GM12878 (cell line): ENCODE measurements at regions not wholly inside any gene's neighbourhood (a gene's known extent, or its start where the extent isn't known, plus 50 kb on each side); places are given as distances from the start of the nearest gene placed in this dataset.

Source experiments
- ELK1 ChIP-seq: IDR thresholded peaks from 2 replicates; pipeline ENCODE4 v1.6.1; 2012; ENCODE audit warnings: low read depth, low read length, improper control_type of control experiment
- MYC ChIP-seq: IDR thresholded peaks from 2 replicates; pipeline ENCODE4 v1.6.1; 2011; ENCODE audit warnings: mild to moderate bottlenecking, low read length, moderate library complexity, inconsistent platforms; ENCODE audit not compliant: insufficient read depth, insufficient replicate concordance, insufficient read length, severe bottlenecking
- PAX5 ChIP-seq: IDR thresholded peaks from 2 replicates; pipeline ENCODE4 v1.6.1; 2011; ENCODE audit warnings: low read depth, low read length, borderline replicate concordance
- REST ChIP-seq: IDR thresholded peaks from 2 replicates; pipeline ENCODE4 v1.6.1; 2012; ENCODE audit warnings: mild to moderate bottlenecking, low read depth, low read length
- SREBF1 ChIP-seq: IDR thresholded peaks from 2 replicates; pipeline ENCODE4 v1.6.1; 2012; ENCODE audit warnings: mild to moderate bottlenecking, low read length

GRCh38 chr1:80966266-80966665 is 834.5 kb upstream of the ADGRL2 start:
- TF ChIP-seq MYC (no peak), ELK1 (no peak), PAX5 (no peak), SREBF1 (no peak), REST (no peak)
